ENCODE measurements at regions not wholly inside any gene's neighbourhood (a gene's known extent, or its start where the extent isn't known, plus 50 kb on each side); places are given as distances from the start of the nearest gene placed in this dataset.

- TF ChIP-seq CTCF (IDR thresholded peaks at IDR 0.05): no peak
- no peak for TF ChIP-seq EP300 (IDR thresholded peaks at IDR 0.05)
- no peak for TF ChIP-seq POLR2A (IDR thresholded peaks at IDR 0.05)
- TF ChIP-seq POLR2AphosphoS5 (IDR thresholded peaks at IDR 0.05): no peak
- WGBS, 2 donors: 8 to 31% methylated on average over 1 of the region's 1 CpG
- H3K4me1 ChIP-seq: no peaks in the 10 kb centered on the region
- DNase-seq: no peak
- H3K9me3 ChIP-seq: no peaks in the 10 kb centered on the region
- H3K36me3 ChIP-seq: no peaks in the 10 kb centered on the region
- intact Hi-C loops (cut with DNase I): no loop called here
- no peak overlapping the region for H3K27ac ChIP-seq
- H3K27me3 ChIP-seq: no peaks in the 10 kb centered on the region
- H3K4me3 ChIP-seq: no peak overlapping the region
These were observed 320.4 kb downstream of the CBLN2 start for GRCh38 chr18:72223733-72224132.

- H3K27me3 ChIP-seq: no peaks in the 10 kb centered on the region
- no peaks in the 10 kb centered on the region for H3K9me3 ChIP-seq
- no peak overlapping the region for H3K27ac ChIP-seq
- no peak for TF ChIP-seq EP300 (IDR thresholded peaks at IDR 0.05)
- no peak for TF ChIP-seq POLR2AphosphoS5 (IDR thresholded peaks at IDR 0.05)
- H3K4me3 ChIP-seq: no peak overlapping the region
- 89 to 91% methylated on average over 60 of the region's 60 CpGs for WGBS, 2 donors
- no peaks in the 10 kb centered on the region for H3K4me1 ChIP-seq
- H3K36me3 ChIP-seq: no peaks in the 10 kb centered on the region
- no peak for DNase-seq
- intact Hi-C loops (cut with DNase I): no loop called here
These were observed 335.0 kb downstream of the CBLN2 start for GRCh38 chr18:72208920-72209676.

GRCh38 chr18:72207280-72207679 is 336.9 kb downstream of the CBLN2 start:
- DNase-seq: no peak
- H3K27me3 ChIP-seq: no peaks in the 10 kb centered on the region
- H3K4me1 ChIP-seq: no peaks in the 10 kb centered on the region
- no peaks in the 10 kb centered on the region for H3K9me3 ChIP-seq
- no peak overlapping the region for H3K4me3 ChIP-seq
- 76 to 94% methylated on average over 6 of the region's 6 CpGs for WGBS, 2 donors
- no peaks in the 10 kb centered on the region for H3K36me3 ChIP-seq
- H3K27ac ChIP-seq: no peak overlapping the region
- TF ChIP-seq POLR2AphosphoS5 (IDR thresholded peaks at IDR 0.05) (no peak), EP300 (IDR thresholded peaks at IDR 0.05) (no peak), CTCF (IDR thresholded peaks at IDR 0.05) (no peak), POLR2A (IDR thresholded peaks at IDR 0.05) (no peak)
- intact Hi-C loops (cut with DNase I): no loop called here

GRCh38 chr18:72206814-72207213 is 337.3 kb downstream of the CBLN2 start:
- no peaks in the 10 kb centered on the region for H3K4me1 ChIP-seq
- no peak for TF ChIP-seq EP300 (IDR thresholded peaks at IDR 0.05)
- no peak overlapping the region for H3K4me3 ChIP-seq

DNA sequence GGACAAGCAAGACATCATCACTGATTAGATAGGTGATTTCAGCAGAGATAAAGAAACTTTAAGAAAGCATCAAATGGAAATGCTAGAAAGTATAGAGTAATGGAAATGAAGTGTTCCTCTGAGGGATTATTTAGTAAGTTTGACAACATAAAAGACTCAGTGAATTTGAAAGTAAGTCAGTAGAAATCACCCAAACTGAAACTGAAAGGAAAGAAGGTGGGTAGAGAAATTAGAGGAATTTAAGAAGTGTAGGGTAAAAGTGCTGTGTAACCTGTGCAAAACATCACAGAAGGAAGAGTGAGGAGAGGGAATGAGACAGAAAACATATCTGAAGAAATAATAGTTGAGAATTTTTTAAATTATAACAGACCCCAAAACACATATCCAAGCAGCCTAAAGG is 343.1 kb downstream of the CBLN2 start:
- H3K36me3 ChIP-seq: no peaks in the 10 kb centered on the region
- no peak for DNase-seq
- peaks cover 0 to 4% (median 0%) of the 10 kb centered on the region in 4 donors for H3K4me1 ChIP-seq
- intact Hi-C loops (cut with DNase I): no loop called here
- H3K27me3 ChIP-seq: no peaks in the 10 kb centered on the region
- TF ChIP-seq EP300 (IDR thresholded peaks at IDR 0.05) (no peak), CTCF (IDR thresholded peaks at IDR 0.05) (no peak), POLR2A (IDR thresholded peaks at IDR 0.05) (no peak), POLR2AphosphoS5 (IDR thresholded peaks at IDR 0.05) (no peak)
- H3K9me3 ChIP-seq: no peaks in the 10 kb centered on the region
- no peak overlapping the region for H3K27ac ChIP-seq
- H3K4me3 ChIP-seq: no peak overlapping the region

More at GRCh38 chr18:72206814-72207213, 337.3 kb downstream of the CBLN2 start:
- H3K27me3 ChIP-seq: no peaks in the 10 kb centered on the region
- intact Hi-C loops (cut with DNase I): no loop called here
- no peaks in the 10 kb centered on the region for H3K36me3 ChIP-seq
- 51 to 85% methylated on average over 1 of the region's 1 CpG for whole genome bisulfite sequencing, 2 donors
- no peak overlapping the region for H3K27ac ChIP-seq
- DNase-seq: no peak
- no peaks in the 10 kb centered on the region for H3K9me3 ChIP-seq

DNA sequence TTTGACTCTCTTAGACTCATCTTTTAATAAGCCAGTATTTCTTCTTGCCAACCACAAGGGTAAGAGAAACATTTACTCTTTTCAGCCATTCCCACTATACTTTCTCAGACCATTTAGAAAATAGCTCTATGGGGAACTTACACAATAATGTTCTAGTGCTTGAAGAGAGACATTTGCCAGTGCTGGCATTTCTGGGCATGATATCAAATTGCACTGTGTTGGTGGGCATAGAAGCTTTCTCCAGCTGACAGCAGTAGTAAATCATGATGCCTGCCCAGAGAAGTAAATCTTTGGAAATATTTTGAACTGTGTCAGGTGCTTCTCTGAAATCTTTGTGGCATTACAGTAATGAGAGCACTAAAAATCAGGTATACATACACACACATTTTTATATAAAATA is 346.6 kb downstream of the CBLN2 start:
- intact Hi-C loops (cut with DNase I): no loop called here
- TF ChIP-seq CTCF (IDR thresholded peaks at IDR 0.05) (no peak), POLR2AphosphoS5 (IDR thresholded peaks at IDR 0.05) (peak; percentile 24 to 81 (median 48)), EP300 (IDR thresholded peaks at IDR 0.05) (peak in 1 of 4 donors; percentile 22), POLR2A (IDR thresholded peaks at IDR 0.05) (no peak)
- Histone ChIP-seq H3K9me3 (no peaks in the 10 kb centered on the region), H3K36me3 (no peaks in the 10 kb centered on the region), H3K4me1 (peaks cover 0 to 4% (median 0%) of the 10 kb centered on the region in 4 donors), H3K4me3 (no peak overlapping the region), H3K27ac (no peak overlapping the region), H3K27me3 (no peaks in the 10 kb centered on the region)
- DNase-seq: peak; percentile 72
